PC-9 (cell line): ENCODE measurements at regions not wholly inside any gene's neighbourhood (a gene's known extent, or its start where the extent isn't known, plus 50 kb on each side); places are given as distances from the start of the nearest gene placed in this dataset.

Source experiments
- CTCF ChIP-seq: fragments of 200-600 bp; sonication (generic); conservative IDR thresholded peaks from 2 replicates; pipeline ENCODE4 v1.6.1; 2017; ENCODE audit warnings: mixed run types, antibody characterized with exemption, mild to moderate bottlenecking, moderate library complexity
- EZH2 ChIP-seq: fragments of 200-600 bp; sonication (generic); IDR thresholded peaks from 2 replicates; pipeline ENCODE4 v1.8.0; 2017; ENCODE audit warnings: antibody characterized with exemption, low read depth

GRCh38 chr9:13484186-13484585, 204.7 kb upstream of the MPDZ start:
- TF ChIP-seq CTCF = no peak
- TF ChIP-seq EZH2 = no peak
